AG10803 (cell line): ENCODE measurements at regions not wholly inside any gene's neighbourhood (a gene's known extent, or its start where the extent isn't known, plus 50 kb on each side); places are given as distances from the start of the nearest gene placed in this dataset.
"Not testable (repeated sequence)": the region's sequence is repeated elsewhere in the genome, so short reads cannot be mapped to it uniquely, and the experiment has no call there.

Experiments
- DNase-seq: peaks from one replicate; pipeline ENCODE4 v3.0.0; 2010; ENCODE audit warnings: low read depth
- H3K4me3 ChIP-seq: 2 replicates; pipeline ENCODE4 v1.5.1; 2011; ENCODE audit warnings: mild to moderate bottlenecking, low read length, control low read depth
- CTCF ChIP-seq: conservative IDR thresholded peaks from 2 replicates; pipeline ENCODE4 v1.5.1; 2011; ENCODE audit warnings: mild to moderate bottlenecking, low read length, control low read depth, inconsistent platforms

GRCh38 chr12:38102197-38102596 is 214.4 kb upstream of the ALG10B start:
- no peak for TF ChIP-seq CTCF
- no peak overlapping the region for H3K4me3 ChIP-seq
- no peak for DNase-seq

GRCh38 chr12:38110026-38110699 is 206.4 kb upstream of the ALG10B start:
- DNase-seq: no peak
- no peak overlapping the region for H3K4me3 ChIP-seq
- no peak for TF ChIP-seq CTCF

GRCh38 chr12:38113991-38114390 is 202.6 kb upstream of the ALG10B start:
- H3K4me3 ChIP-seq: no peak overlapping the region
- no peak for DNase-seq
- no peak for TF ChIP-seq CTCF

GRCh38 chr12:38116968-38117367 is 199.6 kb upstream of the ALG10B start:
- TF ChIP-seq CTCF: no peak
- DNase-seq: no peak
- H3K4me3 ChIP-seq: no peak overlapping the region

GRCh38 chr12:38118632-38119031 is 197.9 kb upstream of the ALG10B start:
- no peak for TF ChIP-seq CTCF
- H3K4me3 ChIP-seq: no peak overlapping the region
- DNase-seq: no peak

GRCh38 chr12:38120438-38120837 is 196.1 kb upstream of the ALG10B start:
- no peak for DNase-seq
- no peak overlapping the region for H3K4me3 ChIP-seq
- TF ChIP-seq CTCF: no peak

GRCh38 chr12:38123028-38123427 is 193.5 kb upstream of the ALG10B start:
- not testable (repeated sequence) for DNase-seq, H3K4me3 ChIP-seq
